ENCODE measurements at regions not wholly inside any gene's neighbourhood (a gene's known extent, or its start where the extent isn't known, plus 50 kb on each side); places are given as distances from the start of the nearest gene placed in this dataset.

- TF ChIP-seq POLR2A (IDR thresholded peaks at IDR 0.05) (no peak), POLR2AphosphoS5 (IDR thresholded peaks at IDR 0.05) (no peak)
- TF ChIP-seq, protein P1, sequence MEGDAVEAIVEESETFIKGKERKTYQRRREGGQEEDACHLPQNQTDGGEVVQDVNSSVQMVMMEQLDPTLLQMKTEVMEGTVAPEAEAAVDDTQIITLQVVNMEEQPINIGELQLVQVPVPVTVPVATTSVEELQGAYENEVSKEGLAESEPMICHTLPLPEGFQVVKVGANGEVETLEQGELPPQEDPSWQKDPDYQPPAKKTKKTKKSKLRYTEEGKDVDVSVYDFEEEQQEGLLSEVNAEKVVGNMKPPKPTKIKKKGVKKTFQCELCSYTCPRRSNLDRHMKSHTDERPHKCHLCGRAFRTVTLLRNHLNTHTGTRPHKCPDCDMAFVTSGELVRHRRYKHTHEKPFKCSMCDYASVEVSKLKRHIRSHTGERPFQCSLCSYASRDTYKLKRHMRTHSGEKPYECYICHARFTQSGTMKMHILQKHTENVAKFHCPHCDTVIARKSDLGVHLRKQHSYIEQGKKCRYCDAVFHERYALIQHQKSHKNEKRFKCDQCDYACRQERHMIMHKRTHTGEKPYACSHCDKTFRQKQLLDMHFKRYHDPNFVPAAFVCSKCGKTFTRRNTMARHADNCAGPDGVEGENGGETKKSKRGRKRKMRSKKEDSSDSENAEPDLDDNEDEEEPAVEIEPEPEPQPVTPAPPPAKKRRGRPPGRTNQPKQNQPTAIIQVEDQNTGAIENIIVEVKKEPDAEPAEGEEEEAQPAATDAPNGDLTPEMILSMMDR (IDR thresholded peaks at IDR 0.05) = no peak
Measured at GRCh38 chr5:90338712-90339372, 70.7 kb downstream of the CETN3 start.
